AG04449 (cell line): ENCODE measurements at regions not wholly inside any gene's neighbourhood (a gene's known extent, or its start where the extent isn't known, plus 50 kb on each side); places are given as distances from the start of the nearest gene placed in this dataset.

ENCODE experiments used
- CTCF ChIA-PET: fragments of 350-600 bp; formaldehyde crosslinking; extraction: SDS; loops from one replicate; lab custom pipeline; 2021; ENCODE audit warnings: antibody characterized with exemption; lab: Yijun Ruan, JAX
- POLR2A ChIA-PET: fragments of 400-600, 350-600 bp; formaldehyde crosslinking; extraction: SDS; loops from one replicate; lab custom pipeline; 2020; ENCODE audit warnings: antibody characterized with exemption, inconsistent platforms; lab: Yijun Ruan, JAX
- DNase-seq: peaks from one replicate; pipeline ENCODE4 v3.0.0-alpha.2; 2010; ENCODE audit warnings: low read depth, low spot score
- H3K4me3 ChIP-seq: 2 replicates; pipeline ENCODE4 v1.5.1; 2011; ENCODE audit warnings: low read depth, mild to moderate bottlenecking, control low read depth, low read length
- CTCF ChIP-seq: IDR thresholded peaks from one replicate; pipeline ENCODE4 v1.5.1; 2011; ENCODE audit warnings: mild to moderate bottlenecking, moderate library complexity, low read length, control low read depth, inconsistent platforms; ENCODE audit not compliant: insufficient read depth; ENCODE audit errors: missing control alignments

DNA sequence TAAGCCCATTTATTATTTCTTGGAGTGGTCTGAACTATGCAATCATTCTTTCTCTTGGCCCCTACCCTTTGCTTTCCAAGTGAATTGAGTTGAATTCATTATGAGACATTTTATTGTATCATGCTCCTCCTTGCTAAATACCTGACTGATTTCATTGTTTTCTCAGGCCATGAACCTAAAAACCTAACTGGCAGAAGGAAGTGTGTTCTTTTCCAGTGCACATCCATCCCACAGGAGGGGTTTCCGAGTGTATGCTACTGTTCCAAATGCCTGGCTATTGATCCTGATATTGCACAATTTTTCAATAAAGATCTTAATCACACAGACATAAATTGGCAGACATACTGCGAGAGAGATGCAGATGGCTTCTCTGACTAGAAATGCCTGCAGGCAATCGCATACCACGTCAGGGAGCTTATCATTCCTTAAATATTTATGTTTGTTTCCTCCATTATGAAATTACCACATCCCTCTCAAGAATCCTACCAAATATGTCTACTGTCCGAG, 162.2 kb upstream of the EGLN3 start:
- POLR2A ChIA-PET = no interaction called here
- CTCF ChIA-PET = interaction anchor here (0.9 to 1.5 kb wide), 3 partner anchors 14 to 264 kb away, joined by 3 to 7 read pairs (median 4); no protein-coding TSS in a partner anchor
- no peak overlapping the region for H3K4me3 ChIP-seq
- peak; percentile 41 for DNase-seq
- no peak for TF ChIP-seq CTCF

DNA sequence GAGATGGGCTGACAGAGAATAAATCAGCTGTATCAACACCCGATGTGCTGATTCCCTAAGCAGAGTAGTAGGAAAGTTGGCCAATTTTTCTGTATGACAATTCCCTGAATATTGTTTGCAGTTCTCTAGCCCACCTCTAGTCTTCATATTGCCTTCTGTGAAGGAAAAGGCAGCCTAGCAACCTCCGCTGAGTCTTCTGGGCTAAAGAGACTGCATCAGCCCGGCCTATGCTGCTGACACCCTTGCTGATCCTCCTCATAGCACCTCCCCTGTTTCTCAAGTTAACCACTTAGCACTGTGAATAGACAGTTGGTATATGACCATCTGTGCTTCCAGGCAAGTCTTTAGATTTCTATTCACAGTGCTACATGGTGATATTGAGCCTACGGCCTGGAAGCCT, 161.1 kb upstream of the EGLN3 start:
- DNase-seq = no peak
- TF ChIP-seq CTCF = no peak
- H3K4me3 ChIP-seq = no peak overlapping the region
- ChIA-PET CTCF (interaction anchor here (0.9 kb wide), 1 partner anchor 13 kb away, joined by 4 read pairs; no protein-coding TSS in a partner anchor), POLR2A (no interaction called here)

- ChIA-PET CTCF (interaction anchor here (0.9 kb wide), 1 partner anchor 13 kb away, joined by 4 read pairs; no protein-coding TSS in a partner anchor), POLR2A (no interaction called here)
- TF ChIP-seq CTCF = no peak
- DNase-seq = no peak
- H3K4me3 ChIP-seq = no peak overlapping the region
Observed at GRCh38 chr14:34111505-34111904, 160.6 kb upstream of the EGLN3 start.

- no peak for DNase-seq
- CTCF ChIA-PET = no interaction called here
- H3K4me3 ChIP-seq = no peak overlapping the region
- no peak for TF ChIP-seq CTCF
- POLR2A ChIA-PET = no interaction called here
Observed at GRCh38 chr14:34110531-34110930, 159.7 kb upstream of the EGLN3 start.

DNA sequence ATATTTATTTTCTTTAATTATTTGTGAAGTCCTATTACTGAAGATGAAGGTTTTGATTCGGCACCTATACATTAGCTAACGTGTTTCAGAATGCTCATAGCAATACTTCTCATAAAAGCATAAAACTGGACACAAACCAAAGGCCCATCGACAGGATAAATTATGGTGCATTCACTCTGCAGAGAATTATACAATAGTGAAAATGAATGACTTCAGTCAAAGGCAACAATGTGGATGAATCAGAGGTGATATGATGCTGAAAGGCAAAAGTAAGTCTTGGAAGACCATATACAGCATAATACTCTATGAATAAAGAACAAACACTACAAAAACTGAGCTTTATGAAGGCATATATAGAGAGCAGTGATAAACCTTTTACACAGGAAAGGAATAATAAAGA, 156.6 kb upstream of the EGLN3 start:
- DNase-seq = no peak
- H3K4me3 ChIP-seq = no peak overlapping the region
- ChIA-PET CTCF (no interaction called here), POLR2A (no interaction called here)
- no peak for TF ChIP-seq CTCF

DNA sequence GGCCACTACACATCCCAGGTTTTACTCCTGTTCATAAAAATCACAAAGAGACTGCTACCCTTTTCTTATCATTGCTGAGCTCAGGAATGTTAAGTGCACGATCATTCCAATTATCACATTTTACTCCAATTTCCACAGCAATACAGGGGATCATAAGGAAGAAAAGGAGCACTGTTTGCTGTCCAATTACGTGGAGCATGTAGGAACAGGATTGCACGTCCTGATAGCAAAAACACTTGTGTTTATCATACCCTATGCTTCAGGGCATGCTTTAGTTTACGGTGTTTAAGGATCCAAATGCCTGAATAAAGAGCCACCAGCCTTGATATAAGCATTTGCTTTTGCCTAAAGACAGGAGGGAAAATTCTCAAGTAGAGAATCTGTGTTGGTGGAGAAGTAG, 155.4 kb upstream of the EGLN3 start:
- no peak for TF ChIP-seq CTCF
- H3K4me3 ChIP-seq = no peak overlapping the region
- ChIA-PET CTCF (no interaction called here), POLR2A (no interaction called here)
- DNase-seq = no peak
